OCI-LY3 (cell line): ENCODE measurements at regions not wholly inside any gene's neighbourhood (a gene's known extent, or its start where the extent isn't known, plus 50 kb on each side); places are given as distances from the start of the nearest gene placed in this dataset.

Source experiments
- EZH2phosphoT487 ChIP-seq: fragments of 200-600 bp; shearing (Covaris generic); IDR thresholded peaks from 2 replicates; pipeline ENCODE4 v1.6.1; 2018; ENCODE audit warnings: antibody characterized with exemption, mixed run types, low read depth
- TF ChIP-seq, protein P1 (sequence below): fragments of 200-600, 300-600 bp; sonication (generic); IDR thresholded peaks from 2 replicates; pipeline ENCODE4 v1.5.1; 2014; ENCODE audit warnings: antibody characterized with exemption, low read length, low read depth

GRCh38 chr4:115844180-115844579 lies 730.8 kb upstream of the NDST4 start:
- TF ChIP-seq, protein P1, sequence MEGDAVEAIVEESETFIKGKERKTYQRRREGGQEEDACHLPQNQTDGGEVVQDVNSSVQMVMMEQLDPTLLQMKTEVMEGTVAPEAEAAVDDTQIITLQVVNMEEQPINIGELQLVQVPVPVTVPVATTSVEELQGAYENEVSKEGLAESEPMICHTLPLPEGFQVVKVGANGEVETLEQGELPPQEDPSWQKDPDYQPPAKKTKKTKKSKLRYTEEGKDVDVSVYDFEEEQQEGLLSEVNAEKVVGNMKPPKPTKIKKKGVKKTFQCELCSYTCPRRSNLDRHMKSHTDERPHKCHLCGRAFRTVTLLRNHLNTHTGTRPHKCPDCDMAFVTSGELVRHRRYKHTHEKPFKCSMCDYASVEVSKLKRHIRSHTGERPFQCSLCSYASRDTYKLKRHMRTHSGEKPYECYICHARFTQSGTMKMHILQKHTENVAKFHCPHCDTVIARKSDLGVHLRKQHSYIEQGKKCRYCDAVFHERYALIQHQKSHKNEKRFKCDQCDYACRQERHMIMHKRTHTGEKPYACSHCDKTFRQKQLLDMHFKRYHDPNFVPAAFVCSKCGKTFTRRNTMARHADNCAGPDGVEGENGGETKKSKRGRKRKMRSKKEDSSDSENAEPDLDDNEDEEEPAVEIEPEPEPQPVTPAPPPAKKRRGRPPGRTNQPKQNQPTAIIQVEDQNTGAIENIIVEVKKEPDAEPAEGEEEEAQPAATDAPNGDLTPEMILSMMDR, result no peak
- TF ChIP-seq EZH2phosphoT487, result no peak
